ENCODE measurements at regions not wholly inside any gene's neighbourhood (a gene's known extent, or its start where the extent isn't known, plus 50 kb on each side); places are given as distances from the start of the nearest gene placed in this dataset.

DNA sequence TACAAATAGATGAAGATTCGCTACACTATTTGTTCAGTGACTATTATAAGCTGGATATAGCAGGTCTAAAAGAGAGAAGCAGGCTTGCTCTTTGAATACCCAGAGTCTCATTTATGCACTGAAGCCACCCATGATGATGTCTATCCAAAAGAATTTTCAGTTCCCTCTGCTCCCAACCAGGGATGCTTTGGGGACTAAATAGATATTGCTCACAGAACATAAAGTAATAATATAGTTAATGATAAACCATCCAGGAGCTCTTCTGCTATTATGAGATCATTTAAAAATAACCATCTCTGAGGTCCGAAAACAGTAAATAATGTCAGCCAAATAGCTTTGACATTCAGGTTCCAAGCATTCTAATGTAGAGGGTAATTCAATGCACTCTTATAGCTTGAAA, 875.4 kb downstream of the SORCS3 start:
- no peak for DNase-seq

GRCh38 chr10:105514106-105514505, 873.0 kb downstream of the SORCS3 start:
- DNase-seq = no peak

DNA sequence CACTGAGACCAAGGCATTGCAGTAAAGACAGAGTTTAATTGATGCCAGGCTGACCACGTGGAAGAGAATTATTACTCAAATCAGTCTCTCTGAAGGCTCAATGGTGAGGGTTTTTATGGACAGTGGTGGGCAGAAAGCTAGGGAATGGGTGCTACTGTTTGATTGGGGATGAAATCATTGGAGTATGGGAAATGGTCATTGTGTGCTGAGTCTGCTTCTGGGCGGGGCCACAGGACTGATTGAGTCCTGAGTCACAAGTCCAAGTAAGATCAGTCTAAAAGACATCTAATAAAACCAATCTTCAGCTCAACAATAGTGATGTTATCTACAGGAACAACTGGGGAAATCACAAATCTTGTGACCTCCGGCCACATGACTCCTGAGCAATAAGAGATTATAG, 868.4 kb downstream of the SORCS3 start:
- DNase-seq = no peak

- DNase-seq = no peak
Observed at GRCh38 chr10:105506262-105506661, 865.2 kb downstream of the SORCS3 start.

- no peak for DNase-seq
Observed at GRCh38 chr10:105503714-105504113, 862.6 kb downstream of the SORCS3 start.

GRCh38 chr10:105502058-105502457, 861.0 kb downstream of the SORCS3 start:
- DNase-seq = no peak

GRCh38 chr10:105494944-105495343, 853.9 kb downstream of the SORCS3 start:
- no peak for DNase-seq

DNA sequence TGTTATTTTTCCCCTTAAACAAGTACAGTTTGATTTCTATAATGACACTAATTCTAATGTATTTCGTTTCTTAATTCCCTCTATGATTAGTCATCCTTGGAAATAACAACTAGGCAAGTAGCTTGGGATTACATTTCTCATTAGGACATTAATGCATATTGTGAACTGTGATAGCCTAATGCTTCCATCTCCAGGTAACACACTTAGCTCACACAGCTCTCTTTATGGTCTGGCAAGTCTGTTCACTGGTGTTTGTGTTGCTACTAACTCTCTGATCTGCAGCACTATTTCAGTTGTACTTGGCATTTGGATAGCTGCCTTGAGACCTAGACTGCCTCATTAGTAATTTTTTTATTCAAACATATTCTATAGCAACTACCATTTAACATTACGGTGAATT, 853.2 kb downstream of the SORCS3 start:
- no peak for DNase-seq

DNA sequence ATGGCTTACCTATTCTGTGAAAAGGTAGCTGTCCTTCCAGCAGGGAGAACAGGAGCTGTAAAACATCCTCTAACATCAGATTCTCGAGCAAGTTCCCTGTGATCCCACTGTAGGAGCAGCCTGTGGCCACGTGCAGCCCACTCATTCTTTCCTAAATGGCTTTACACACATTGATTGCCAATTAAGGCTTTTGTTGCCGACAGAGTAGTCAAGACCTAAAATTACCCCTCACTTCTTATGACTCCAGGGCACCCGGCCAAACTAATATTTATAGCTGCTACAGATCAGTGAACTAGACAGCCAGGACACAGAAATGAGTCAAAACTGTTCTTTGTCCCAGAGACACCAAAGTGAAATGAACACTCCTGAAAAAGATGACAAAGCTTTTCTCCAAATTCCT, 832.1 kb downstream of the SORCS3 start:
- no peak for DNase-seq

DNA sequence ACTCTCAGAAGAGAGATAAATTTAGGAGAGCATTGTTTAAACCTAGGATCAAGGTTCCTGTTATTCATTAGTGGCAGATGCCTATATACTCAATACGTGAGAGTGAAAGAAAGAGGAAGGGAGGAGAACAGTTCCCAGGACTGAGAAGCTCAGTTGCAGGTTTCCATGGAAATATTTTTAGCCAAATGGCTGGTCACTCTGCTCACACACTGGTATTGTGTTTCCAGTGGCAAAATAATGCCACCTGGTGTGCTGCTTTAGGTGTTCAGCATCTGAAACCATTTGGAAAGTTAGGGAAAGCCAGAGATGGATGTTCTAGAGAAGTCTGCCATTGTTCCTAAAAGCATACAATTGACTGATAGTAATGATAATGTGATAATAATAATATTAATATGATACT, 827.7 kb downstream of the SORCS3 start:
- DNase-seq = no peak

DNA sequence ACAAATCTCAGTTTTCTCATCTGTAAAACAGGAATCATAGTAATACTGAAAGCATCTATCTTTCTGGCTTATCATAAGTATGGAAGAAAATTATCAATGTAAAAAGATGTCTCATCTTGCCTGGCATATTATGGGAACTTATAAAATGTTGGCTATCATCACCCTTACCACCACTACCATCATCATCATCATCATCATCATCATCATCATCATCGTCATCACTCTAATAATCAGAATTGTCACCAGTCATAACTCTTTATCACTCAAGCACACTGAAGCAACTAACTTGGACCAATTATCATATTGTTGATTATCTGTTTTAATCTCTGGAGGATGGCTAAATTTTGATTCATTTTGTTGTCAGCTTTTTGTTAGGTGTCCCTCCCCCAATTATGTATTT, 825.4 kb downstream of the SORCS3 start:
- DNase-seq = no peak

- DNase-seq = no peak
Observed at GRCh38 chr10:105434970-105435369, 793.9 kb downstream of the SORCS3 start.

DNA sequence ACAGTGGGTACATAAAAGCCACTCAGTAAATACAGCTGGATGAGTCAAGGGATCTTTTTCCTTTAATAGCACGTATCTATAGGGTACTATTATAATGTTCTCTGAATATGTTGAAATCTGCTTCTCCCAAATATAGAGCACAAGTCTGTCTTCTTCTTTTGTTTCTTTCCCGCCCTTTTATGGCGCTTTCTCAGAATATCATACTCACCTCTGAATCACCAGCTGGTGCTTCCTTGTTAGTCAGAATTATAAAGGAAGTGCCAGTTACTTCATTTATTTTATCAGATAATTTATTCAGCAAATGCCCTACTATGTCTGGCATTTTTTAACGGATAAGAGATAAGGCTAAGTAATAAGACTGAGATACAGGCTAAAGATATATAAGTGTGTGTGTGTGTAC, 772.9 kb downstream of the SORCS3 start:
- DNase-seq = no peak

DNA sequence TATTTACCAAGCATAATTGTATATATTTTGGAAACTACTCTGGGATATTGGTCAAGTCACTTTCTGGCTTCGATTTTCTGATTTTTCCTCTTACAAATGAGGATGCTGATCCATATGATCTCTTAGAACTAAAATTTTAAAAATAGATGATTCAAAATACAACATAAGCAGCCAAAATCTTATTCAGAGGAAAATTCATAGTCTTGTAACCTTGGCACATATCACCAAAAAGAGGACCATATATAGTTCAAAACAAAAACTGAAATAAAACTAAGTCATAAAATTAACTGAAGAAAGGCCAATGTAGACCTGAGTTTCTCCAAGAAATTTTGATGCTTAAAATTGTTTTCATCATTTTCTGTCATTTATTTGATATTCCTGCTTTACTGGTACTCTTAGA, 768.3 kb downstream of the SORCS3 start:
- DNase-seq = no peak

DNA sequence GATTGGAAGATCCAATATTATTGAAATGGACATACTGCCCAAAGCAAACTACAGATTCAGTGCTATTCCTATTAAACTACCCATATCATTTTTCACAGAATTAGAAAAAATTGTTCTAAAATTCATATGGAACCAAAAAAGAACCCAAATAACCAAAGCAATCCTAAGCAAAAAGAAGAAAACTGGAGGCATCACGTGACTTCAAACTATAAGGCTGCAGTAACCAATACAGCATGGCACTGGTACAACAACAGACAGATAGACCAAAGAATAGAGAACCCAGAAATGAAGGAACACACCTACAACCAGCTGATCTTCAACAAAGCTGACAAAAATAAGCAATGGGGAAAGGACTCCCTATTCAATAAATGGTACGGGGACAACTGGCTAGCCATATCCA, 765.4 kb downstream of the SORCS3 start:
- DNase-seq = no peak

GRCh38 chr10:105398202-105398601, 757.1 kb downstream of the SORCS3 start:
- no peak for DNase-seq

GRCh38 chr10:105391670-105392351, 750.7 kb downstream of the SORCS3 start:
- no peak for DNase-seq

DNA sequence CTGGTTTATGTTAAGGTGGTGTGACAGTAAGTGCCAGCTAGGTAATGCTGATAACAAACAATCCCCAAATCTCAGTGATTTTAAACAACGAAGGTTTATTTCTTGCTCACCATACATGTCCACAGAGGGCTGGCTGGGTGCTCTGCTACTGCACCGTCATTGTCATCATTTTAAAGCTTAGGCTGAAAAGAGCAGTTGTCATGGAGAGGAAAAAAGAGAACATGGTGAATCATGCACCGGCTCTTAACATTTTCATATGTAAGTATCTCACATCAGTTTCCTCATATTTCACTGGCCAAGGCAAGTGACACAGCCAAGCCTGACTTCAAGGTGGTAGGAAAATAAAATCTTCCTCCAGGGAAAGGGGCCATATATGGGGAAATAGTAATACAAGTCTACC, 746.9 kb downstream of the SORCS3 start:
- DNase-seq = no peak

DNA sequence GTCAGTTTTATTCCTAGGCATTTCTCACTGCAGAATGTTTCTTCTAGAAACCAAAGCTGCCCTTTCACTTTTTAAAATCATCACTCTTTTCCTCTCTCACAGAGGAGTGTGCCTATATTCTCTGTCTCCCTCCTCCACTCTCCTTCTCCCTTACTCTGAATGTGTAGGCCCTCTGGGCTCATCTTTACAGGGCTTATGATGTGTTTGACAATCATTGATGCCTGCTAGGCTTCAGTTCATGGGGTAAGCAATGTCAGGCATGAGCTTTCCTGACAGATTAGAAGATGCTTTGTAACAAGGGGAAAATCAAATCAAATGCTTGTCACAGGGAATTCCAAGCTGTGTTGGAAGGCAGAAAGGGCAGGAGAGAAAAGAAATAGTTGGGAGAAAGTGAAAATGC, 742.9 kb downstream of the SORCS3 start:
- no peak for DNase-seq

DNA sequence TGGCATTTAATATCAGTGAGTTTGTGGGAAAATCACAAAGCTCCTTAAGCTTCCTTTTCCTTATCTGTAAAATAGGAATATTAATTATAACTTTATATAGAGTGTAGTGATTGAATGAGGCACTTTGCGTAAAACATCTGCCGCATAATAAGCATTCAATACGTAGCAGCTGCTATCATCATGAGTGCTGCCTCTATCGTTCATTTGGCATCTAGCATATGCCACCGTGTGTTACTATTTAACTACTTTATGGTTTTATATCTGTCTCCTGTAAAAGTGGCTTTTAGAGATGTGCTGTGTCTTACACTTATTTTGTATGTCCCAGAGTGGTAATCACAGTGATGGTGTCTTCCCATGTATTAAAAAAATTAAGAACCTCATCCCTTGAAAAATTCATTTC, 729.6 kb downstream of the SORCS3 start:
- DNase-seq = no peak

DNA sequence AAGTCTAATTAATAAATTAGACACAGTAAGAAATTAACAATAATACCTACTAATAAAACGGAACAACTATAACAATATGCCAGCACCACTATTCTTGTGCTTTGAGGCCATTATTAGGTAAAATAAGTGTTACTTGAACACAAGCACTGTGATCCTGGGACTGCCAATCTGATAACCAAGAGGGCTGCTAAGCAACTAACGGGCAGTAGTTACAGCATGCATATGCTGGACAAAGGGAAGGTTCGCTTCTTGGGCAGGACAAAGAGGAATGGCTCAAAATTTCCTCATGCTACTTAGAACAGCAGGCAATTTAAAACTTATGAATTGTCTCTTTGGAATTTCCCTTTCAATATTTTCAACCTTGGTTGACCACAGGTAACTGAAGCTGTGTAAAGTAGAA, 718.6 kb downstream of the SORCS3 start:
- no peak for DNase-seq

GRCh38 chr10:105358911-105359310, 717.8 kb downstream of the SORCS3 start:
- DNase-seq = no peak

GRCh38 chr10:105356626-105357025, 715.5 kb downstream of the SORCS3 start:
- no peak for DNase-seq

DNA sequence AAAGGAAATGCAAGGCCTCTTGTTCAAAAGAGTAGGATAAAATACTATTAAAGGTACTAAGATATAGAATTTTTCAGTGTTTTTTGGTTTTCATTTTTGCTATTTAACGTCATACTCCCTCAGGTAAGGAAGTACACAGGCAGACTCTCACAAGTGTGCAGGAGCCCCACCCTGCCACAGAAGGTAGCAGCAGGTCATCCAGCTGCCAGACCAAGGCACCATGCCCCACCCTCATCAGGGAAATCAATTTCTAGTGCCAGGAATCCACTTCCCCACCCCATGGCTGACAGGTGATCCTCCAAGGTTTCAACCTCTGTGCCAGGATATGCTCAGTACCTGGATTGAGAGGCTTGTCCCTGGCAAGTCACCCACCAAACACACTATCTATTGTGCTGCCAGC, 712.9 kb downstream of the SORCS3 start:
- DNase-seq = no peak

- no peak for DNase-seq
Observed at GRCh38 chr10:105352827-105353226, 711.7 kb downstream of the SORCS3 start.
